SU-DHL-6 (cell line): ENCODE measurements at regions not wholly inside any gene's neighbourhood (a gene's known extent, or its start where the extent isn't known, plus 50 kb on each side); places are given as distances from the start of the nearest gene placed in this dataset.

Source experiments
- EZH2phosphoT487 ChIP-seq: fragments of 200-600 bp; sonication (generic), shearing (Covaris generic); conservative IDR thresholded peaks from 2 replicates; pipeline ENCODE4 v1.6.1; 2018; ENCODE audit warnings: mild to moderate bottlenecking, antibody characterized with exemption, low read length, moderate library complexity, mixed read lengths
- TF ChIP-seq, protein P1 (sequence below): fragments of 200-600 bp; sonication (generic); IDR thresholded peaks from one replicate; pipeline ENCODE4 v1.5.1; 2017; ENCODE audit warnings: antibody characterized with exemption, mild to moderate bottlenecking, low read length, moderate library complexity; ENCODE audit not compliant: insufficient read depth, poor library complexity, severe bottlenecking

DNA sequence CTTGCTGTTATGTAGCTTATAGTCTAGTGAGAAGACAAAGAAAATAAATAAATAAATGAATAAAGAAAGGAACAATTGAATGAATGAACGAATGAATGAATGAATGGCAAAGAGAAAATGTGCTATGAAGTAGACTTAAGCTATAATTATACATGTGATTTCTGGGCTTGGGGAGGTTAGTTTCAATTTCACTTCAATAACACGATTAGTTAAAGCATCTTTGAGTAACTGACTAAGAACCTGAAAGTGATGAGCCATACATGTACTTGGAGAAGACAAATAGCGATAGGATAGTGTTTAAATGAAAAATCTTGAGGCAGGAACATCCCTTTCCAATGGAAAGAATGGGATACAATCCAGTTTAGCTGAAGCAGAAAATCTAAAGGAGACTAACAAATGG, 593.1 kb upstream of the LRRTM4 start:
- TF ChIP-seq, protein P1, sequence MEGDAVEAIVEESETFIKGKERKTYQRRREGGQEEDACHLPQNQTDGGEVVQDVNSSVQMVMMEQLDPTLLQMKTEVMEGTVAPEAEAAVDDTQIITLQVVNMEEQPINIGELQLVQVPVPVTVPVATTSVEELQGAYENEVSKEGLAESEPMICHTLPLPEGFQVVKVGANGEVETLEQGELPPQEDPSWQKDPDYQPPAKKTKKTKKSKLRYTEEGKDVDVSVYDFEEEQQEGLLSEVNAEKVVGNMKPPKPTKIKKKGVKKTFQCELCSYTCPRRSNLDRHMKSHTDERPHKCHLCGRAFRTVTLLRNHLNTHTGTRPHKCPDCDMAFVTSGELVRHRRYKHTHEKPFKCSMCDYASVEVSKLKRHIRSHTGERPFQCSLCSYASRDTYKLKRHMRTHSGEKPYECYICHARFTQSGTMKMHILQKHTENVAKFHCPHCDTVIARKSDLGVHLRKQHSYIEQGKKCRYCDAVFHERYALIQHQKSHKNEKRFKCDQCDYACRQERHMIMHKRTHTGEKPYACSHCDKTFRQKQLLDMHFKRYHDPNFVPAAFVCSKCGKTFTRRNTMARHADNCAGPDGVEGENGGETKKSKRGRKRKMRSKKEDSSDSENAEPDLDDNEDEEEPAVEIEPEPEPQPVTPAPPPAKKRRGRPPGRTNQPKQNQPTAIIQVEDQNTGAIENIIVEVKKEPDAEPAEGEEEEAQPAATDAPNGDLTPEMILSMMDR: no peak
- no peak for TF ChIP-seq EZH2phosphoT487
